H1 (cell line): ENCODE measurements at regions not wholly inside any gene's neighbourhood (a gene's known extent, or its start where the extent isn't known, plus 50 kb on each side); places are given as distances from the start of the nearest gene placed in this dataset.

ENCODE experiments used
- ATF3 ChIP-seq: IDR thresholded peaks from 2 replicates; pipeline ENCODE4 v1.6.1; 2011; ENCODE audit warnings: low read depth, mild to moderate bottlenecking, low read length; ENCODE audit not compliant: insufficient read depth
- CTCF ChIP-seq, 3 experiments: IDR thresholded peaks; 1 replicate in 2 of 3; 2 replicates in 1 of 3; pipeline versions ENCODE4 v1.5.1 to v1.6.1; 2011; ENCODE audit warnings: low read length in 3 of 3, mild to moderate bottlenecking in 3 of 3, inconsistent platforms in 2 of 3, low read depth in 1 of 3, moderate library complexity in 1 of 3; ENCODE audit not compliant: insufficient read depth in 1 of 3; ENCODE audit errors: control extremely low read depth in 1 of 3
- EGR1 ChIP-seq: IDR thresholded peaks from 2 replicates; pipeline ENCODE4 v1.6.1; 2011; ENCODE audit warnings: low read depth, low read length, borderline replicate concordance
- JUND ChIP-seq: IDR thresholded peaks from 2 replicates; pipeline ENCODE4 v1.6.1; 2011; ENCODE audit warnings: mild to moderate bottlenecking, improper control_type of control experiment, low read length
- MAX ChIP-seq: IDR thresholded peaks from 2 replicates; pipeline ENCODE4 v1.6.1; 2012; ENCODE audit warnings: inconsistent platforms
- NRF1 ChIP-seq: IDR thresholded peaks from 2 replicates; pipeline ENCODE4 v1.6.1; 2011; ENCODE audit warnings: mild to moderate bottlenecking, low read depth, low read length, improper control_type of control experiment
- PHF8 ChIP-seq: fragments of 200-600 bp; sonication (generic); conservative IDR thresholded peaks from 2 replicates; pipeline ENCODE4 v1.7.1; 2012; ENCODE audit warnings: low read depth, mild to moderate bottlenecking, inconsistent platforms, low read length, moderate library complexity
- POLR2A ChIP-seq, 2 experiments: IDR thresholded peaks; 1 replicate in 1 of 2; 2 replicates in 1 of 2; pipeline ENCODE4 v1.6.1; 2011; ENCODE audit warnings: low read depth in 2 of 2, low read length in 2 of 2, mild to moderate bottlenecking in 2 of 2; ENCODE audit errors: control extremely low read depth in 1 of 2
- POLR2AphosphoS5 ChIP-seq: IDR thresholded peaks from 2 replicates; pipeline ENCODE4 v1.6.1; 2011; ENCODE audit warnings: low read depth, low read length
- RAD21 ChIP-seq, 2 experiments: IDR thresholded peaks in 1 of 2; conservative IDR thresholded peaks in 1 of 2; 2 replicates each; pipeline ENCODE4 v1.6.1; 2011; ENCODE audit warnings: low read depth in 2 of 2, low read length in 2 of 2, improper control_type of control experiment in 1 of 2, inconsistent platforms in 1 of 2, mild to moderate bottlenecking in 1 of 2, moderate library complexity in 1 of 2
- RBBP5 ChIP-seq: IDR thresholded peaks from 2 replicates; pipeline ENCODE4 v1.7.1; 2012; ENCODE audit warnings: low read depth, mild to moderate bottlenecking, inconsistent platforms, low read length, moderate library complexity, borderline replicate concordance
- RNF2 ChIP-seq: fragments of 200-900, 300-1000 bp; sonication (generic); IDR thresholded peaks from 2 replicates; pipeline ENCODE4 v1.7.1; 2016; ENCODE audit warnings: borderline replicate concordance, low read depth, mild to moderate bottlenecking, antibody characterized with exemption, low read length; ENCODE audit not compliant: poor library complexity, severe bottlenecking; ENCODE audit errors: missing control alignments
- SIX5 ChIP-seq: IDR thresholded peaks from 2 replicates; pipeline ENCODE4 v1.6.1; 2011; ENCODE audit warnings: mild to moderate bottlenecking, low read depth, low read length

GRCh38 chr15:69533522-69533921, 80.9 kb downstream of the RPLP1 start:
- TF ChIP-seq CTCF (IDR thresholded peaks at IDR 0.05; ENCODE audit: control extremely low read depth in 1 of 3, insufficient read depth in 1 of 3, low read depth in 1 of 3, low read length in 3 of 3) (no peak), MAX (no peak), NRF1 (no peak), RAD21 (IDR thresholded peaks at IDR 0.05 in 1 of 2, conservative IDR thresholded peaks at IDR 0.05 in 1 of 2; ENCODE audit: low read depth in 2 of 2, low read length in 2 of 2) (no peak), POLR2AphosphoS5 (no peak), JUND (no peak), PHF8 (no peak), ATF3 (no peak), RNF2 (no peak), POLR2A (IDR thresholded peaks at IDR 0.05; ENCODE audit: control extremely low read depth in 1 of 2, low read depth in 2 of 2, low read length in 2 of 2) (no peak), RBBP5 (no peak), EGR1 (no peak), SIX5 (no peak)
